Endothelial cell of umbilical vein (primary cell): ENCODE measurements at regions not wholly inside any gene's neighbourhood (a gene's known extent, or its start where the extent isn't known, plus 50 kb on each side); places are given as distances from the start of the nearest gene placed in this dataset.

Experiments used
- BruUV-seq: library from RNA; stranded (reverse); fragments of 400-500 nt; replicated peaks from 2 replicates; lab custom pipeline; 2021; lab: Mats Ljungman, UMichigan
- CTCF ChIA-PET: fragments of 300-600, 350-600 bp; sonication (Branson Sonifier 250); formaldehyde crosslinking; loops from one replicate; lab custom pipeline; 2021; ENCODE audit warnings: antibody characterized with exemption, inconsistent platforms; lab: Charles Lee
- POLR2A ChIA-PET: fragments of 300-600, 350-600 bp; sonication (Branson Sonifier 250); formaldehyde crosslinking; loops from one replicate; lab custom pipeline; 2021; ENCODE audit warnings: antibody characterized with exemption, inconsistent platforms; lab: Charles Lee
- DNase-seq: peaks from one replicate; pipeline ENCODE4 v3.0.0-alpha.2; 2011; ENCODE audit warnings: low read depth, low spot score
- FAIRE-seq: peaks from 2 replicates; lab custom pipeline; 2011; peaks lifted over from hg19 to GRCh38; lab: Jason Lieb, UNC
- H2AFZ ChIP-seq: 2 replicates; pipeline ENCODE4 v1.6.0; 2012; ENCODE audit warnings: low read depth, low read length, control low read depth, inconsistent platforms
- H3K27ac ChIP-seq: 2 replicates; pipeline ENCODE4 v1.5.1; 2011; ENCODE audit warnings: low read depth, mild to moderate bottlenecking, control low read depth, low read length, moderate library complexity; ENCODE audit not compliant: insufficient read depth
- H3K27me3 ChIP-seq, 2 experiments: 2 replicates each; pipeline versions ENCODE4 v1.6.0 to v1.6.1; 2011; ENCODE audit warnings: low read length in 2 of 2, mixed read lengths in 1 of 2; ENCODE audit not compliant: control insufficient read depth in 2 of 2, insufficient read depth in 2 of 2
- H3K36me3 ChIP-seq, 2 experiments: 2 replicates in 1 of 2; 3 replicates in 1 of 2; pipeline ENCODE4 v1.5.1; 2011; ENCODE audit warnings: low read length in 2 of 2, mild to moderate bottlenecking in 1 of 2, moderate library complexity in 1 of 2; ENCODE audit not compliant: control insufficient read depth in 2 of 2, insufficient read depth in 2 of 2; ENCODE audit errors: extremely low read depth in 1 of 2
- H3K4me1 ChIP-seq: 3 replicates; pipeline ENCODE4 v1.5.1; 2011; ENCODE audit warnings: mild to moderate bottlenecking, low read length; ENCODE audit not compliant: control insufficient read depth, insufficient read depth; ENCODE audit errors: extremely low read depth
- H3K4me2 ChIP-seq: 2 replicates; pipeline ENCODE4 v1.6.1; 2011; ENCODE audit warnings: low read length, control low read depth, mixed read lengths; ENCODE audit not compliant: insufficient read depth
- H3K4me3 ChIP-seq, 3 experiments: fragments of 200-600 bp in 1 of 3; sonication (generic), shearing (Covaris generic) in 1 of 3; replicated peaks in 1 of 3; 2 replicates each; pipeline ENCODE4 v1.5.1; 2011 to 2016; ENCODE audit warnings: control low read depth in 3 of 3, low read length in 3 of 3, mild to moderate bottlenecking in 2 of 3, inconsistent platforms in 1 of 3, low read depth in 1 of 3, moderate library complexity in 1 of 3; ENCODE audit not compliant: insufficient read depth in 1 of 3
- H3K79me2 ChIP-seq: 2 replicates; pipeline ENCODE4 v1.6.0; 2012; ENCODE audit warnings: low read length, inconsistent platforms; ENCODE audit not compliant: control insufficient read depth, insufficient read depth
- H3K9ac ChIP-seq: replicated peaks from 2 replicates; pipeline ENCODE3; 2011; ENCODE audit warnings: low read length, control low read depth; ENCODE audit not compliant: insufficient read depth; ENCODE audit errors: extremely low read depth
- H3K9me1 ChIP-seq: replicated peaks from 3 replicates; pipeline ENCODE4 v1.6.0; 2011; ENCODE audit warnings: mild to moderate bottlenecking, low read length; ENCODE audit not compliant: control insufficient read depth, insufficient read depth; ENCODE audit errors: extremely low read depth
- H3K9me3 ChIP-seq: replicated peaks from 2 replicates; pipeline ENCODE4 v1.5.1; 2012; ENCODE audit warnings: low read length, inconsistent platforms; ENCODE audit not compliant: control insufficient read depth, insufficient read depth
- H4K20me1 ChIP-seq: replicated peaks from 2 replicates; pipeline ENCODE3; 2011; ENCODE audit warnings: mild to moderate bottlenecking, low read length; ENCODE audit not compliant: control insufficient read depth, insufficient read depth; ENCODE audit errors: extremely low read depth
- EZH2 ChIP-seq: IDR thresholded peaks from 2 replicates; pipeline ENCODE4 v1.6.1; 2012; ENCODE audit warnings: borderline replicate concordance, low read depth, mild to moderate bottlenecking, moderate library complexity, low read length, inconsistent platforms; ENCODE audit not compliant: severe bottlenecking
- FOS ChIP-seq: IDR thresholded peaks from 2 replicates; pipeline ENCODE4 v1.6.1; 2011; ENCODE audit warnings: mild to moderate bottlenecking, low read length, moderate library complexity, borderline replicate concordance; ENCODE audit not compliant: insufficient read depth
- GATA2 ChIP-seq: IDR thresholded peaks from 2 replicates; pipeline ENCODE4 v1.7.0; 2011; ENCODE audit warnings: low read depth, mild to moderate bottlenecking, moderate library complexity, mixed read lengths, low read length; ENCODE audit not compliant: insufficient read length, insufficient read depth
- JUN ChIP-seq: IDR thresholded peaks from 2 replicates; pipeline ENCODE4 v1.6.1; 2011; ENCODE audit warnings: borderline replicate concordance, low read depth; ENCODE audit not compliant: insufficient read length, insufficient read depth
- MAX ChIP-seq: IDR thresholded peaks from 2 replicates; pipeline ENCODE4 v1.6.1; 2011; ENCODE audit not compliant: insufficient read depth, insufficient read length
- MYC ChIP-seq: IDR thresholded peaks from one replicate; pipeline ENCODE4 v1.6.1; 2011; ENCODE audit warnings: mild to moderate bottlenecking, low read depth, low read length
- POLR2A ChIP-seq: IDR thresholded peaks from 2 replicates; pipeline ENCODE4 v1.6.1; 2012; ENCODE audit warnings: low read depth, mild to moderate bottlenecking, control low read depth, low read length
- POLR2AphosphoS5 ChIP-seq: IDR thresholded peaks from 2 replicates; pipeline ENCODE4 v1.6.1; 2012; ENCODE audit warnings: low read depth, mild to moderate bottlenecking, control low read depth, low read length, moderate library complexity; ENCODE audit not compliant: insufficient read depth
- dilution Hi-C: fragments of 300-500 bp; cut with MboI; formaldehyde crosslinking; loops from one replicate; pipeline ENCODE4 v1.15.0; 2019; ENCODE audit warnings: low sequenced_read_pairs; ENCODE audit not compliant: extremely low pct_ligation_motif_present
- intact Hi-C: fragments of 100-400 bp; cut with micrococcal nuclease; formaldehyde crosslinking; loops from one replicate; pipeline ENCODE4 v1.10.0; 2022
- TF ChIP-seq, protein P1 (sequence below), 2 donors: IDR thresholded peaks; 1 replicate in 1 of 2; 2 replicates in 1 of 2; pipeline ENCODE4 v1.5.1; 2011; ENCODE audit warnings: low read length in 2 of 2, mild to moderate bottlenecking in 2 of 2, moderate library complexity in 2 of 2, control low read depth in 1 of 2, inconsistent platforms in 1 of 2, low read depth in 1 of 2; ENCODE audit not compliant: insufficient read depth in 1 of 2; ENCODE audit errors: extremely low read depth in 1 of 2

- Histone ChIP-seq H3K9me1 (no peaks in the 10 kb centered on the region), H3K27ac (no peak overlapping the region), H3K79me2 (no peaks in the 10 kb centered on the region), H2AFZ (no peak overlapping the region), H3K9me3 (no peaks in the 10 kb centered on the region), H3K36me3 (no peaks in the 10 kb centered on the region), H3K4me2 (no peak overlapping the region), H3K27me3 (no peaks in the 10 kb centered on the region), H3K4me3 (no peak overlapping the region), H3K9ac (no peak overlapping the region), H3K4me1 (no peaks in the 10 kb centered on the region), H4K20me1 (no peaks in the 10 kb centered on the region)
- intact Hi-C loops: no loop called here
- DNase-seq: no peak
- no peak for TF ChIP-seq GATA2
- TF ChIP-seq JUN: no peak
- no peak for TF ChIP-seq FOS
- no peak for TF ChIP-seq POLR2AphosphoS5
- no peak for TF ChIP-seq MYC
- no peak for TF ChIP-seq POLR2A
- TF ChIP-seq, protein P1, sequence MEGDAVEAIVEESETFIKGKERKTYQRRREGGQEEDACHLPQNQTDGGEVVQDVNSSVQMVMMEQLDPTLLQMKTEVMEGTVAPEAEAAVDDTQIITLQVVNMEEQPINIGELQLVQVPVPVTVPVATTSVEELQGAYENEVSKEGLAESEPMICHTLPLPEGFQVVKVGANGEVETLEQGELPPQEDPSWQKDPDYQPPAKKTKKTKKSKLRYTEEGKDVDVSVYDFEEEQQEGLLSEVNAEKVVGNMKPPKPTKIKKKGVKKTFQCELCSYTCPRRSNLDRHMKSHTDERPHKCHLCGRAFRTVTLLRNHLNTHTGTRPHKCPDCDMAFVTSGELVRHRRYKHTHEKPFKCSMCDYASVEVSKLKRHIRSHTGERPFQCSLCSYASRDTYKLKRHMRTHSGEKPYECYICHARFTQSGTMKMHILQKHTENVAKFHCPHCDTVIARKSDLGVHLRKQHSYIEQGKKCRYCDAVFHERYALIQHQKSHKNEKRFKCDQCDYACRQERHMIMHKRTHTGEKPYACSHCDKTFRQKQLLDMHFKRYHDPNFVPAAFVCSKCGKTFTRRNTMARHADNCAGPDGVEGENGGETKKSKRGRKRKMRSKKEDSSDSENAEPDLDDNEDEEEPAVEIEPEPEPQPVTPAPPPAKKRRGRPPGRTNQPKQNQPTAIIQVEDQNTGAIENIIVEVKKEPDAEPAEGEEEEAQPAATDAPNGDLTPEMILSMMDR (IDR thresholded peaks at IDR 0.05; ENCODE audit: extremely low read depth in 1 of 2, insufficient read depth in 1 of 2, low read depth in 1 of 2, low read length in 2 of 2): no peak
- no peak for TF ChIP-seq EZH2
- TF ChIP-seq MAX: no peak
- no TSS peak for BruUV-seq
- dilution Hi-C loops: no loop called here
- FAIRE-seq: no peak
- ChIA-PET CTCF (no interaction called here), POLR2A (no interaction called here)
Observed at GRCh38 chr12:88865537-88865936, 285.3 kb upstream of the KITLG start.
